Panc1 (cell line): ENCODE measurements at regions not wholly inside any gene's neighbourhood (a gene's known extent, or its start where the extent isn't known, plus 50 kb on each side); places are given as distances from the start of the nearest gene placed in this dataset.

Source experiments
- ATAC-seq: fragments of 200-7000 bp; cut with Tn5 transposase; 2 replicates; pipeline ENCODE4 v1.9.1; 2020; ENCODE audit warnings: mild to moderate bottlenecking, moderate library complexity
- BruUV-seq: library from RNA; stranded (reverse); fragments of 400-500 nt; replicated peaks from 2 replicates; lab custom pipeline; 2021; lab: Mats Ljungman, UMichigan
- CTCF ChIA-PET: fragments of 300-600 bp; sonication (Branson Sonifier 250); formaldehyde crosslinking; loops from one replicate; lab custom pipeline; 2022; ENCODE audit warnings: antibody characterized with exemption; lab: Charles Lee
- POLR2A ChIA-PET: fragments of 300-600 bp; sonication (Branson Sonifier 250); formaldehyde crosslinking; loops from one replicate; lab custom pipeline; 2022; ENCODE audit warnings: antibody characterized with exemption; lab: Charles Lee
- DNase-seq: peaks from one replicate; pipeline ENCODE4 v3.0.0-alpha.2; 2010; ENCODE audit warnings: low read depth, low spot score
- H3K27ac ChIP-seq: 2 replicates; pipeline ENCODE4 v1.5.1; 2011; ENCODE audit warnings: mild to moderate bottlenecking, low read length, inconsistent platforms
- H3K27me3 ChIP-seq: fragments of 200-500 bp; sonication (Bioruptor generic); 2 replicates; pipeline ENCODE4 v1.6.0; 2014; ENCODE audit warnings: low read length, inconsistent platforms; ENCODE audit not compliant: control insufficient read depth, insufficient read depth
- H3K36me3 ChIP-seq: fragments of 200-500 bp; sonication (Bioruptor generic); 2 replicates; pipeline ENCODE4 v1.5.1; 2014; ENCODE audit warnings: inconsistent platforms, mild to moderate bottlenecking, low read length, moderate library complexity; ENCODE audit not compliant: control insufficient read depth, insufficient read depth
- H3K4me1 ChIP-seq: 2 replicates; pipeline ENCODE4 v1.5.1; 2011; ENCODE audit warnings: inconsistent platforms, mild to moderate bottlenecking, low read length, moderate library complexity; ENCODE audit not compliant: control insufficient read depth, insufficient read depth
- H3K4me3 ChIP-seq, 2 experiments: 2 replicates each; pipeline ENCODE4 v1.5.1; 2011 to 2012; ENCODE audit warnings: low read depth in 2 of 2, low read length in 2 of 2, mild to moderate bottlenecking in 2 of 2, inconsistent platforms in 1 of 2, moderate library complexity in 1 of 2
- H3K9me3 ChIP-seq: fragments of 200-500 bp; sonication (Bioruptor generic); 2 replicates; pipeline ENCODE4 v1.5.1; 2014; ENCODE audit warnings: low read depth, mild to moderate bottlenecking, inconsistent platforms, low read length, moderate library complexity; ENCODE audit not compliant: control insufficient read depth, insufficient read depth
- POLR2AphosphoS5 ChIP-seq: IDR thresholded peaks from 2 replicates; pipeline ENCODE4 v1.6.1; 2012; ENCODE audit warnings: mild to moderate bottlenecking, low read depth, low read length, moderate library complexity
- SIN3A ChIP-seq: IDR thresholded peaks from 2 replicates; pipeline ENCODE4 v1.6.1; 2012; ENCODE audit warnings: low read depth, mild to moderate bottlenecking, low read length, moderate library complexity, borderline replicate concordance; ENCODE audit not compliant: insufficient read depth
- TCF7L2 ChIP-seq: IDR thresholded peaks from 2 replicates; pipeline ENCODE4 v1.6.1; 2011; ENCODE audit warnings: mild to moderate bottlenecking, low read depth, low read length, inconsistent platforms
- in situ Hi-C: cut with HindIII; loops from 2 replicates; pipeline ENCODE4 v1.10.0; 2016; ENCODE audit warnings: low sequenced_read_pairs, low pct_unique_long_range_greater_than_20kb
- intact Hi-C: fragments of 100-400 bp; cut with micrococcal nuclease; formaldehyde crosslinking; loops from one replicate; pipeline ENCODE4 v1.10.0; 2022; ENCODE audit not compliant: unreplicated experiment
- TF ChIP-seq, protein P1 (sequence below), 2 experiments: IDR thresholded peaks; 2 replicates each; pipeline ENCODE4 v1.6.1; 2011 to 2012; ENCODE audit warnings: low read depth in 2 of 2, control low read depth in 1 of 2, low read length in 1 of 2, mild to moderate bottlenecking in 1 of 2, moderate library complexity in 1 of 2; ENCODE audit not compliant: insufficient read depth in 1 of 2
- TF ChIP-seq, protein P2 (sequence below): fragments of 450-650 bp; IDR thresholded peaks from 2 replicates; pipeline ENCODE4 v1.5.1; 2017; ENCODE audit warnings: mild to moderate bottlenecking

DNA sequence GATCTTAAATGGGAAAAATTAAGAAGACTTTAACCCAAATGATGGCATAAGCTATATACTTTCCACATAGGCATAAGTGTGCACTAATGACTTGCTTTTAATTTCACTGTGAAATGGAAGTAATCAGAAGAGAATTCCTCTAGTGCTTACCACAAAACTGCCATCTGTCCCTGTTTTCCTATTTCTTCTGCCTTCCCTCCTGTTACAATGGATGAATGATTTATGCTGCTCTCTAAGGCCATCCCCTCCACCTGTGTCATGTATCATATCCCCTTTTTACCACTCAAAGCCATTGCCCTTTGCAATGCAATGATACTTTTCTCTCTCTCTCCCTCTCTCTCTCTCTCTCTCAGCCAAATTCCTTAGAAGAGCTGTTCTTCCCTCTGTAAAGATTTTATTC, 109.1 kb downstream of the C12orf50 start:
- no peak for ATAC-seq
- no peak for DNase-seq
- Histone ChIP-seq H3K9me3 (no peaks in the 10 kb centered on the region), H3K36me3 (no peaks in the 10 kb centered on the region), H3K4me1 (no peaks in the 10 kb centered on the region), H3K27me3 (no peaks in the 10 kb centered on the region; the same call in 1 of the 2 replicates), H3K27ac (no peak overlapping the region), H3K4me3 (no peak overlapping the region)
- POLR2A ChIA-PET = no interaction called here
- CTCF ChIA-PET = no interaction called here
- in situ Hi-C loops (no loop called here), intact Hi-C loops (no loop called here)
- BruUV-seq = no TSS peak
- TF ChIP-seq POLR2AphosphoS5 (no peak), TCF7L2 (no peak)
- TF ChIP-seq, protein P1, sequence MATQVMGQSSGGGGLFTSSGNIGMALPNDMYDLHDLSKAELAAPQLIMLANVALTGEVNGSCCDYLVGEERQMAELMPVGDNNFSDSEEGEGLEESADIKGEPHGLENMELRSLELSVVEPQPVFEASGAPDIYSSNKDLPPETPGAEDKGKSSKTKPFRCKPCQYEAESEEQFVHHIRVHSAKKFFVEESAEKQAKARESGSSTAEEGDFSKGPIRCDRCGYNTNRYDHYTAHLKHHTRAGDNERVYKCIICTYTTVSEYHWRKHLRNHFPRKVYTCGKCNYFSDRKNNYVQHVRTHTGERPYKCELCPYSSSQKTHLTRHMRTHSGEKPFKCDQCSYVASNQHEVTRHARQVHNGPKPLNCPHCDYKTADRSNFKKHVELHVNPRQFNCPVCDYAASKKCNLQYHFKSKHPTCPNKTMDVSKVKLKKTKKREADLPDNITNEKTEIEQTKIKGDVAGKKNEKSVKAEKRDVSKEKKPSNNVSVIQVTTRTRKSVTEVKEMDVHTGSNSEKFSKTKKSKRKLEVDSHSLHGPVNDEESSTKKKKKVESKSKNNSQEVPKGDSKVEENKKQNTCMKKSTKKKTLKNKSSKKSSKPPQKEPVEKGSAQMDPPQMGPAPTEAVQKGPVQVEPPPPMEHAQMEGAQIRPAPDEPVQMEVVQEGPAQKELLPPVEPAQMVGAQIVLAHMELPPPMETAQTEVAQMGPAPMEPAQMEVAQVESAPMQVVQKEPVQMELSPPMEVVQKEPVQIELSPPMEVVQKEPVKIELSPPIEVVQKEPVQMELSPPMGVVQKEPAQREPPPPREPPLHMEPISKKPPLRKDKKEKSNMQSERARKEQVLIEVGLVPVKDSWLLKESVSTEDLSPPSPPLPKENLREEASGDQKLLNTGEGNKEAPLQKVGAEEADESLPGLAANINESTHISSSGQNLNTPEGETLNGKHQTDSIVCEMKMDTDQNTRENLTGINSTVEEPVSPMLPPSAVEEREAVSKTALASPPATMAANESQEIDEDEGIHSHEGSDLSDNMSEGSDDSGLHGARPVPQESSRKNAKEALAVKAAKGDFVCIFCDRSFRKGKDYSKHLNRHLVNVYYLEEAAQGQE (IDR thresholded peaks at IDR 0.05; ENCODE audit: insufficient read depth in 1 of 2, low read depth in 2 of 2, low read length in 1 of 2) = no peak
- TF ChIP-seq, protein P2, sequence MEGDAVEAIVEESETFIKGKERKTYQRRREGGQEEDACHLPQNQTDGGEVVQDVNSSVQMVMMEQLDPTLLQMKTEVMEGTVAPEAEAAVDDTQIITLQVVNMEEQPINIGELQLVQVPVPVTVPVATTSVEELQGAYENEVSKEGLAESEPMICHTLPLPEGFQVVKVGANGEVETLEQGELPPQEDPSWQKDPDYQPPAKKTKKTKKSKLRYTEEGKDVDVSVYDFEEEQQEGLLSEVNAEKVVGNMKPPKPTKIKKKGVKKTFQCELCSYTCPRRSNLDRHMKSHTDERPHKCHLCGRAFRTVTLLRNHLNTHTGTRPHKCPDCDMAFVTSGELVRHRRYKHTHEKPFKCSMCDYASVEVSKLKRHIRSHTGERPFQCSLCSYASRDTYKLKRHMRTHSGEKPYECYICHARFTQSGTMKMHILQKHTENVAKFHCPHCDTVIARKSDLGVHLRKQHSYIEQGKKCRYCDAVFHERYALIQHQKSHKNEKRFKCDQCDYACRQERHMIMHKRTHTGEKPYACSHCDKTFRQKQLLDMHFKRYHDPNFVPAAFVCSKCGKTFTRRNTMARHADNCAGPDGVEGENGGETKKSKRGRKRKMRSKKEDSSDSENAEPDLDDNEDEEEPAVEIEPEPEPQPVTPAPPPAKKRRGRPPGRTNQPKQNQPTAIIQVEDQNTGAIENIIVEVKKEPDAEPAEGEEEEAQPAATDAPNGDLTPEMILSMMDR = no peak

DNA sequence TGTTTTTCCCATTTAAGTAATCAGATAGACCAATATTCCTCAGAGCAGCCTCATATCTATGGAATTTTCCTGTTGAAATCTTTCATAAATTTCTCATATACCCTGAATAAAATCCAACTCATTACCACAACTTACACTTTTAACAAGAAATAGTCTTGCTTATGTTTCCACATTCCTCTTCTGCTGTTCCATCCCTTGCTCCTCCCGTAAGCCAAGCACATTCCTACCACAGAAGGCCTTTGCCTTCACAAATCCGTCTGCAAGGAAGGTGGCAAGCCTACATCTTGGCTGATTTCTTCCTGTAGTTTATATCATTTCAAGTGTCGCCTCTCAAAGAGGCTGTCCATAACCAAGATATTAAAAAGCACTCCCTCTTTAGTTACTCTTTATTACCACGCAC, 127.7 kb downstream of the C12orf50 start:
- H3K36me3 ChIP-seq = no peaks in the 10 kb centered on the region
- no peak overlapping the region for H3K27ac ChIP-seq
- ATAC-seq (no peak), DNase-seq (no peak)
- TF ChIP-seq POLR2AphosphoS5 (no peak), TCF7L2 (no peak), SIN3A (no peak)
- TF ChIP-seq, protein P1 (IDR thresholded peaks at IDR 0.05; ENCODE audit: insufficient read depth in 1 of 2, low read depth in 2 of 2, low read length in 1 of 2) = no peak
- TF ChIP-seq, protein P2 = no peak
- no peaks in the 10 kb centered on the region for H3K4me1 ChIP-seq
- H3K4me3 ChIP-seq = no peak overlapping the region
- CTCF ChIA-PET = no interaction called here
- H3K27me3 ChIP-seq = no peaks in the 10 kb centered on the region
- no peaks in the 10 kb centered on the region for H3K9me3 ChIP-seq
- no TSS peak for BruUV-seq
- POLR2A ChIA-PET = no interaction called here
- in situ Hi-C loops = no loop called here
- intact Hi-C loops = no loop called here
